ENCODE measurements at regions not wholly inside any gene's neighbourhood (a gene's known extent, or its start where the extent isn't known, plus 50 kb on each side); places are given as distances from the start of the nearest gene placed in this dataset.

GRCh38 chr13:105996391-105997025, 539.0 kb downstream of the EFNB2 start:
- no peak for DNase-seq (ENCODE audit: low read depth)
- no peak for TF ChIP-seq CTCF (conservative IDR thresholded peaks at IDR 0.05; ENCODE audit: low read depth, low read length)

GRCh38 chr13:105994340-105994739, 541.1 kb downstream of the EFNB2 start:
- no peak for DNase-seq (ENCODE audit: low read depth)
- H3K4me3 ChIP-seq (ENCODE audit: low read length) = no peak overlapping the region
- TF ChIP-seq CTCF (conservative IDR thresholded peaks at IDR 0.05; ENCODE audit: low read depth, low read length) = no peak

More at GRCh38 chr13:105996391-105997025, 539.0 kb downstream of the EFNB2 start:
- no peak overlapping the region for H3K4me3 ChIP-seq (ENCODE audit: low read length)

- TF ChIP-seq CTCF (conservative IDR thresholded peaks at IDR 0.05; ENCODE audit: low read depth, low read length) = no peak
- H3K4me3 ChIP-seq (ENCODE audit: low read length) = no peak overlapping the region
- DNase-seq (ENCODE audit: low read depth) = peak; percentile 51
Measured at GRCh38 chr13:105991622-105992277, 543.7 kb downstream of the EFNB2 start.

- no peak overlapping the region for H3K4me3 ChIP-seq (ENCODE audit: low read length)
- no peak for DNase-seq (ENCODE audit: low read depth)
- no peak for TF ChIP-seq CTCF (conservative IDR thresholded peaks at IDR 0.05; ENCODE audit: low read depth, low read length)
Measured at GRCh38 chr13:105991131-105991530, 544.3 kb downstream of the EFNB2 start.

- no peak for TF ChIP-seq CTCF (conservative IDR thresholded peaks at IDR 0.05; ENCODE audit: low read depth, low read length)
- DNase-seq (ENCODE audit: low read depth) = no peak
- H3K4me3 ChIP-seq (ENCODE audit: low read length) = no peak overlapping the region
Measured at GRCh38 chr13:105990256-105990958, 545.1 kb downstream of the EFNB2 start.

- DNase-seq (ENCODE audit: low read depth) = no peak
- TF ChIP-seq CTCF (conservative IDR thresholded peaks at IDR 0.05; ENCODE audit: low read depth, low read length) = no peak
- H3K4me3 ChIP-seq (ENCODE audit: low read length) = no peak overlapping the region
Measured at GRCh38 chr13:105984646-105985045, 550.8 kb downstream of the EFNB2 start.

Measured in retinal pigment epithelial cell (primary cell).